Adrenal gland (tissue), 9 donors: ENCODE measurements at regions not wholly inside any gene's neighbourhood (a gene's known extent, or its start where the extent isn't known, plus 50 kb on each side); places are given as distances from the start of the nearest gene placed in this dataset.

Source experiments
- DNase-seq, 7 donors: peaks; one replicate each; pipeline ENCODE4 v3.0.0-alpha.2; 2019 to 2020
- H3K27ac ChIP-seq, 5 donors: fragments of 200-600 bp; sonication (generic) in 4 of 5; 1 replicate in 3 of 5; 2 replicates in 2 of 5; pipeline versions ENCODE4 v1.5.1 to v1.8.0; 2016 to 2020; ENCODE audit warnings: mild to moderate bottlenecking in 1 of 5
- H3K27me3 ChIP-seq: fragments of 200-600 bp; 2 replicates; pipeline ENCODE4 v1.8.0; 2021
- H3K36me3 ChIP-seq, 2 donors: fragments of 200-600 bp; replicated peaks in 1 of 2; 1 replicate in 1 of 2; 2 replicates in 1 of 2; pipeline versions ENCODE4 v1.5.1 to v1.8.0; 2018 to 2022
- H3K4me1 ChIP-seq, 2 donors: fragments of 200-600 bp; replicated peaks in 1 of 2; 1 replicate in 1 of 2; 2 replicates in 1 of 2; pipeline versions ENCODE4 v1.5.1 to v1.8.0; 2018 to 2021
- H3K4me3 ChIP-seq, 4 donors: fragments of 200-600 bp; sonication (generic) in 3 of 4; one replicate each; pipeline ENCODE4 v1.5.1; 2016 to 2018
- H3K9me3 ChIP-seq, 3 donors: fragments of 200-600 bp; sonication (generic) in 1 of 3; replicated peaks in 1 of 3; 1 replicate in 2 of 3; 2 replicates in 1 of 3; pipeline versions ENCODE4 v1.5.1 to v1.8.0; 2016 to 2021
- CTCF ChIP-seq, 6 experiments: fragments of 450-650 bp in 4 of 6; fragments of 200-600 bp in 2 of 6; sonication (generic) in 1 of 6; IDR thresholded peaks; 1 replicate in 5 of 6; 2 replicates in 1 of 6; pipeline versions ENCODE4 v1.5.1 to v1.8.0; 2016 to 2021; ENCODE audit warnings: antibody characterized with exemption in 6 of 6, mild to moderate bottlenecking in 2 of 6, moderate library complexity in 1 of 6
- POLR2A ChIP-seq, 2 donors: fragments of 450-650 bp; IDR thresholded peaks; one replicate each; pipeline ENCODE4 v1.6.1; 2017; ENCODE audit warnings: antibody characterized with exemption in 2 of 2, mild to moderate bottlenecking in 2 of 2, moderate library complexity in 1 of 2
- WGBS, 4 donors: extraction: QIAGEN DNeasy Blood & Tissue Kit in 2 of 4; methylation state at CpG; one replicate each; pipeline versions ENCODE4 v1.1.5 to v1.1.7; 2013 to 2017; 5-methylcytosine and 5-hydroxymethylcytosine counted together
- intact Hi-C, 2 donors: fragments of 100-400 bp; cut with DNase I; formaldehyde crosslinking; loops; one replicate each; pipeline versions ENCODE4 v1.14.1 to v1.15.0; 2022 to 2023
- donor health status: healthy with polysubstance abuse.
- donor health status: Bipolar disorder and iron deficiency.
- donor health status: DM: yes; HTN: yes; CAD: no.
- donor health status: DM: no; HTN: no; CAD: no.
- donor health status: DM: no; HTN: no; CAD: no.

GRCh38 chr6:126118058-126118755 lies 131.9 kb downstream of the TRMT11 start:
- intact Hi-C loops = no loop called here
- Histone ChIP-seq H3K27me3 (no peaks in the 10 kb centered on the region), H3K9me3 (no peaks in the 10 kb centered on the region), H3K4me3 (no peak overlapping the region), H3K4me1 (peaks cover 7 to 9% of the 10 kb centered on the region in 2 donors), H3K36me3 (no peaks in the 10 kb centered on the region), H3K27ac (no peak overlapping the region)
- no peak for DNase-seq
- TF ChIP-seq CTCF (IDR thresholded peaks at IDR 0.05) (no peak), POLR2A (IDR thresholded peaks at IDR 0.05) (no peak)
- 65 to 71% (median 67%) methylated on average over 4 of the region's 4 CpGs for WGBS, 4 donors

GRCh38 chr6:126118936-126119335 lies 132.6 kb downstream of the TRMT11 start:
- intact Hi-C loops = no loop called here
- Histone ChIP-seq H3K4me1 (peaks cover 9 to 14% of the 10 kb centered on the region in 2 donors), H3K27me3 (no peaks in the 10 kb centered on the region), H3K36me3 (no peaks in the 10 kb centered on the region), H3K27ac (no peak overlapping the region), H3K9me3 (no peaks in the 10 kb centered on the region), H3K4me3 (no peak overlapping the region)
- DNase-seq = no peak
- 75 to 85% (median 79%) methylated on average over 2 of the region's 2 CpGs for WGBS, 4 donors
- TF ChIP-seq CTCF (IDR thresholded peaks at IDR 0.05) = no peak
- no peak for TF ChIP-seq POLR2A (IDR thresholded peaks at IDR 0.05)

- intact Hi-C loops = no loop called here
- peak overlapping the region in 1 of 5 donors; percentile 14 for H3K27ac ChIP-seq
- H3K4me3 ChIP-seq = no peak overlapping the region
- TF ChIP-seq CTCF (IDR thresholded peaks at IDR 0.05) = no peak
- no peak for TF ChIP-seq POLR2A (IDR thresholded peaks at IDR 0.05)
- H3K9me3 ChIP-seq = no peaks in the 10 kb centered on the region
- H3K4me1 ChIP-seq = peaks cover 9 to 13% of the 10 kb centered on the region in 2 donors
- WGBS, 4 donors = 13 to 37% (median 21%) methylated on average over 4 of the region's 4 CpGs
- no peaks in the 10 kb centered on the region for H3K27me3 ChIP-seq
- H3K36me3 ChIP-seq = no peaks in the 10 kb centered on the region
- DNase-seq = peak; percentile 24 to 73 (median 46)
Measured at GRCh38 chr6:126123226-126123625, 136.9 kb downstream of the TRMT11 start.

- no peak for DNase-seq
- intact Hi-C loops = no loop called here
- peaks cover 5 to 6% of the 10 kb centered on the region in 2 donors for H3K4me1 ChIP-seq
- WGBS, 4 donors = 88 to 94% (median 90%) methylated on average over 7 to 9 of the region's 9 CpGs
- TF ChIP-seq POLR2A (IDR thresholded peaks at IDR 0.05) = no peak
- no peak for TF ChIP-seq CTCF (IDR thresholded peaks at IDR 0.05)
- no peaks in the 10 kb centered on the region for H3K27me3 ChIP-seq
- H3K9me3 ChIP-seq = no peaks in the 10 kb centered on the region
- no peak overlapping the region for H3K27ac ChIP-seq
- H3K4me3 ChIP-seq = no peak overlapping the region
- H3K36me3 ChIP-seq = no peaks in the 10 kb centered on the region
Measured at GRCh38 chr6:126127659-126128058, 141.3 kb downstream of the TRMT11 start.
